Fibroblast of pulmonary artery (primary cell): ENCODE measurements at regions not wholly inside any gene's neighbourhood (a gene's known extent, or its start where the extent isn't known, plus 50 kb on each side); places are given as distances from the start of the nearest gene placed in this dataset.
A peak's percentile ranks its signal among the peaks of the same experiment; 100 is the strongest.

ENCODE experiments used
- DNase-seq: peaks from one replicate; pipeline ENCODE4 v3.0.0-alpha.2; 2010; ENCODE audit warnings: low read depth
- H3K4me3 ChIP-seq: replicated peaks from 2 replicates; pipeline ENCODE4 v1.5.1; 2011; ENCODE audit warnings: low read depth, mild to moderate bottlenecking, control low read depth, low read length, moderate library complexity
- TF ChIP-seq, protein P1 (sequence below): IDR thresholded peaks from 2 replicates; pipeline ENCODE4 v1.5.1; 2011; ENCODE audit warnings: mild to moderate bottlenecking, control low read depth, low read length, inconsistent platforms; ENCODE audit errors: missing control alignments

- peak overlapping the region; percentile 54 for H3K4me3 ChIP-seq
- DNase-seq = peak; percentile 5
- TF ChIP-seq, protein P1, sequence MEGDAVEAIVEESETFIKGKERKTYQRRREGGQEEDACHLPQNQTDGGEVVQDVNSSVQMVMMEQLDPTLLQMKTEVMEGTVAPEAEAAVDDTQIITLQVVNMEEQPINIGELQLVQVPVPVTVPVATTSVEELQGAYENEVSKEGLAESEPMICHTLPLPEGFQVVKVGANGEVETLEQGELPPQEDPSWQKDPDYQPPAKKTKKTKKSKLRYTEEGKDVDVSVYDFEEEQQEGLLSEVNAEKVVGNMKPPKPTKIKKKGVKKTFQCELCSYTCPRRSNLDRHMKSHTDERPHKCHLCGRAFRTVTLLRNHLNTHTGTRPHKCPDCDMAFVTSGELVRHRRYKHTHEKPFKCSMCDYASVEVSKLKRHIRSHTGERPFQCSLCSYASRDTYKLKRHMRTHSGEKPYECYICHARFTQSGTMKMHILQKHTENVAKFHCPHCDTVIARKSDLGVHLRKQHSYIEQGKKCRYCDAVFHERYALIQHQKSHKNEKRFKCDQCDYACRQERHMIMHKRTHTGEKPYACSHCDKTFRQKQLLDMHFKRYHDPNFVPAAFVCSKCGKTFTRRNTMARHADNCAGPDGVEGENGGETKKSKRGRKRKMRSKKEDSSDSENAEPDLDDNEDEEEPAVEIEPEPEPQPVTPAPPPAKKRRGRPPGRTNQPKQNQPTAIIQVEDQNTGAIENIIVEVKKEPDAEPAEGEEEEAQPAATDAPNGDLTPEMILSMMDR = no peak
Measured at GRCh38 chr19:30227012-30227621, 145.1 kb upstream of the ZNF536 start.

DNA sequence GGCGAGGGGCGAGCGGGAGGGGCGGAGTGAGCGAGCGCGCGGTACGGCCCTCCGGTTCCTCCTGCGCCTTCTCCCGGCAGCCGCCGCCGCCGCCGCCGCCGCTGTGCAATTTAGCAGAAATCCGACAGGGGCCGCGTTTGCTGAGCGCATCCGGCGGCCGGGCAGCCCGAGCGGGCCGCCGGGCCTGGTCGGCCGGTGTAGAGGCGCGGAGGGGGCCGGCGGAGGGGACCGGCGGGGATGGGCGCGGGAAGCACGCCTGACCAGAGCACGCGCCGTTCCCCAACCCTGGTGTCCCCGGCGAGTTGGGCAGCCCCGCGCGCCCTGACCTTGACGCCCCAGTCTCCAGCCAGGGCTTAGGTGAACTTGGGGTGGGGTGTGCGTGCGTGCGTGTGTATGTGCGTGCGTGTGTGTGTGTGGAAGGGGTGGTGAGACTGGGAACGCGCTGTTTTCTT, 144.5 kb upstream of the ZNF536 start:
- TF ChIP-seq, protein P1 = no peak
- H3K4me3 ChIP-seq = peak overlapping the region; percentile 54
- peak; percentile 40 for DNase-seq

GRCh38 chr19:30228113-30228834, 143.9 kb upstream of the ZNF536 start:
- peak overlapping the region; percentile 31 for H3K4me3 ChIP-seq
- TF ChIP-seq, protein P1 = no peak

DNA sequence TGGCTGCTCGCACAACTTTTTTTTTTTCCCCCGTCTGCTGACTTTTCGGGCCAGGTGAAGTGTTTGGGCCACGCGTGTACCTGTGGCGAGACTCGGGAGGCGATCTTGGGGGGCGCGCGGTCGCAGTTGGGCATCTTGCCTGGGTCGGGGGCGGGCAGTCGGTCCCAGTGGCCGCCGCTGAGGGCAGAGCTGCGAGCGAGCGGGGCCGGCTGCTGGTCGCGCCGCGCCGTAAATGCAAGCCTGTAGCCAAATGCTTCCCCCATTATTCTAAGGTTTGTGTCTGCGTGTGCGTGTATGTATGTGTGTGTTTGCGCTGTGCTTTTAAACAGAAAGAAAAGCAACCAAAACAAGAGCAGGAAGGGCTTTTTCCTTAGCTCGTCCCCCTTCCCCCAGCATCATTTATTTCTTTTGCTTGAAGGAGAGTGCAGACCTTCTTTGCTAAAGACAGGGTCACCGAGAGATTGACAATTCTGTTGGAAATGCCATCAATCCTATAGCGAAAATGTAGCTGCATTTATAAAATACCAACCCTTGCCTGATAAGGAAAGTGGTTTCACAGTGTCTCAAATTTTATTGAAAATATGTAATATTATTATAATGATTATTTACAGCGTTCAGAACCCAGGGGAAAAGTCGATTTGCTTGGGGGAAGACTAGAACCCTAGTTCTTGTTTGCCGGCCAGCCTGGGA, 143.2 kb upstream of the ZNF536 start:
- DNase-seq = peak; percentile 10

More at GRCh38 chr19:30228113-30228834, 143.9 kb upstream of the ZNF536 start:
- no peak for DNase-seq

GRCh38 chr19:30229525-30230174, 142.5 kb upstream of the ZNF536 start:
- H3K4me3 ChIP-seq = no peak overlapping the region
- no peak for DNase-seq
- TF ChIP-seq, protein P1 = no peak

More for the DNA sequence above, 143.2 kb upstream of the ZNF536 start:
- TF ChIP-seq, protein P1 = no peak
- peak overlapping the region; percentile 7 for H3K4me3 ChIP-seq

GRCh38 chr19:30231408-30232318, 140.5 kb upstream of the ZNF536 start:
- no peak overlapping the region for H3K4me3 ChIP-seq
- TF ChIP-seq, protein P1 = no peak
- no peak for DNase-seq
